ENCODE measurements at regions not wholly inside any gene's neighbourhood (a gene's known extent, or its start where the extent isn't known, plus 50 kb on each side); places are given as distances from the start of the nearest gene placed in this dataset.

- no peak for TF ChIP-seq CTCF (IDR thresholded peaks at IDR 0.05)
- TF ChIP-seq POLR2A (IDR thresholded peaks at IDR 0.05), result no peak
Observed at GRCh38 chr3:81105789-81106488, 655.5 kb downstream of the GBE1 start.
